ENCODE measurements at regions not wholly inside any gene's neighbourhood (a gene's known extent, or its start where the extent isn't known, plus 50 kb on each side); places are given as distances from the start of the nearest gene placed in this dataset.

GRCh38 chr2:19480673-19481072, 122.2 kb upstream of the OSR1 start:
- TF ChIP-seq EZH2 (IDR thresholded peaks at IDR 0.05; ENCODE audit: borderline replicate concordance, low read length) (no peak), CTCF (IDR thresholded peaks at IDR 0.05; ENCODE audit: low read length) (no peak)

Measured in OCI-LY1 (cell line).